Lower lobe of right lung (tissue), 2 donors: ENCODE measurements at regions not wholly inside any gene's neighbourhood (a gene's known extent, or its start where the extent isn't known, plus 50 kb on each side); places are given as distances from the start of the nearest gene placed in this dataset.

Source experiments
- ATAC-seq, 2 donors: fragments of 200-7000 bp; cut with Tn5 transposase; one replicate each; pipeline ENCODE4 v1.9.1; 2020 to 2022; ENCODE audit warnings: mild to moderate bottlenecking in 2 of 2, moderate library complexity in 2 of 2
- DNase-seq: peaks from one replicate; pipeline ENCODE4 v3.0.0-alpha.2; 2020
- H3K27ac ChIP-seq: fragments of 200-600 bp; one replicate; pipeline ENCODE4 v1.8.0; 2022
- H3K27me3 ChIP-seq: fragments of 200-600 bp; one replicate; pipeline ENCODE4 v1.8.0; 2022; ENCODE audit warnings: low read depth
- H3K36me3 ChIP-seq: fragments of 200-600 bp; one replicate; pipeline ENCODE4 v1.8.0; 2022; ENCODE audit warnings: mild to moderate bottlenecking
- H3K4me1 ChIP-seq: fragments of 200-600 bp; one replicate; pipeline ENCODE4 v1.8.0; 2022
- H3K4me3 ChIP-seq: fragments of 200-600 bp; one replicate; pipeline ENCODE4 v1.8.0; 2022; ENCODE audit warnings: mild to moderate bottlenecking
- H3K9me3 ChIP-seq: fragments of 200-600 bp; one replicate; pipeline ENCODE4 v1.8.0; 2022
- CTCF ChIP-seq: fragments of 200-600 bp; IDR thresholded peaks from one replicate; pipeline ENCODE4 v1.8.0; 2022; ENCODE audit warnings: antibody characterized with exemption, mild to moderate bottlenecking
- intact Hi-C: fragments of 100-400 bp; cut with DNase I; formaldehyde crosslinking; loops from one replicate; pipeline ENCODE4 v1.11.0; 2022
- donor health status: DM: no; HTN: yes; CAD: no; lungs with severe emphysema.

- Histone ChIP-seq H3K9me3 (no peaks in the 10 kb centered on the region), H3K27ac (no peak overlapping the region), H3K36me3 (no peaks in the 10 kb centered on the region), H3K27me3 (peaks cover 9% of the 10 kb centered on the region), H3K4me3 (no peak overlapping the region), H3K4me1 (peaks cover 5% of the 10 kb centered on the region)
- no peak for TF ChIP-seq CTCF
- intact Hi-C loops: no loop called here
- no peak for ATAC-seq
- DNase-seq: no peak
Measured at GRCh38 chr5:40080191-40080590, 599.5 kb upstream of the PTGER4 start.

GRCh38 chr5:40078898-40079575 is 600.7 kb upstream of the PTGER4 start:
- H3K36me3 ChIP-seq: no peaks in the 10 kb centered on the region
- TF ChIP-seq CTCF: no peak
- DNase-seq (no peak), ATAC-seq (peak; percentile 48 to 74)
- no peak overlapping the region for H3K4me3 ChIP-seq
- peaks cover 9% of the 10 kb centered on the region for H3K27me3 ChIP-seq
- intact Hi-C loops: no loop called here
- H3K9me3 ChIP-seq: no peaks in the 10 kb centered on the region
- H3K4me1 ChIP-seq: peaks cover 5% of the 10 kb centered on the region
- no peak overlapping the region for H3K27ac ChIP-seq

DNA sequence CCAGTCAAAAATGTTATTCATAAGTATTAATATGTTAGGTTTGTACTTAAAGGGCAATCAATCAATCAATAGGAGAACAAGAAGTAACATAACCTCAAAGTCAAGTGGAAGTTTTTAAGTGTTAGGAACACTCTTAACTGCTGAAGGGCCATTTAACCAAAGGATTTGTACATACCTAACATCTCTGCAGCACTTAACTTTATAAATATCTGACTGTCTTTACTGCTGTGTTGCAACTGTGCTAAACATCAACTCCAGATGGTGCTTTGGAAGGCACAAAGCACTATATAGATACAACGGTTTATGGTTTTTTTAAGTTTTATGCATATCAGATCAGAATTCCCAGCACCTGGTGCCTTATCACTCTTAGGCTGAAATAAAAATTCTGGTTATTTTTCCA is 604.9 kb upstream of the PTGER4 start:
- Histone ChIP-seq H3K27me3 (peaks cover 5% of the 10 kb centered on the region), H3K4me3 (no peak overlapping the region), H3K4me1 (peaks cover 5% of the 10 kb centered on the region), H3K27ac (no peak overlapping the region), H3K36me3 (no peaks in the 10 kb centered on the region), H3K9me3 (no peaks in the 10 kb centered on the region)
- no peak for DNase-seq
- intact Hi-C loops: no loop called here
- peak; percentile 72 to 83 for ATAC-seq
- no peak for TF ChIP-seq CTCF

GRCh38 chr5:40073927-40074326 is 605.8 kb upstream of the PTGER4 start:
- TF ChIP-seq CTCF: no peak
- DNase-seq: no peak
- peaks cover 5% of the 10 kb centered on the region for H3K27me3 ChIP-seq
- intact Hi-C loops: no loop called here
- no peak overlapping the region for H3K27ac ChIP-seq
- ATAC-seq: no peak
- no peaks in the 10 kb centered on the region for H3K9me3 ChIP-seq
- peaks cover 2% of the 10 kb centered on the region for H3K4me1 ChIP-seq
- H3K4me3 ChIP-seq: no peak overlapping the region
- H3K36me3 ChIP-seq: no peaks in the 10 kb centered on the region

DNA sequence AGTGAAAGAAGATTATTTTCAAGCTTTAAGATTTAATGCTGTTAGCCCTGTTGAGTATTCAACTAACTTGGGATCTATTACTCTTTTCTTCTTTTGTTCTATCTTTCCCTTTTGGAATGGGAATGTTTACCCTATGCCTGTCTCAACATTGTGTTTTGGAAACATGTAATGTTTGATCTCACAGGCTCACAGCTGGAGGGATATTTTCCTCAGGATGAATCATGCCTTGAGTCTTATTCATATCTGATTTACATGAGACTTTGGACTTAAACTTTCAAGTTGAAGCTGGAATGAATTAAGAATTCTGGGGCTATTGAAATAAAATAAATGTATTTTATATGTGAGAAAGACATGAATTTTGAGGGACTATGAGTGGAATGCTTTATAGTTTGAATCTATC is 607.8 kb upstream of the PTGER4 start:
- Histone ChIP-seq H3K27ac (no peak overlapping the region), H3K9me3 (no peaks in the 10 kb centered on the region), H3K4me1 (no peaks in the 10 kb centered on the region), H3K4me3 (no peak overlapping the region), H3K36me3 (no peaks in the 10 kb centered on the region), H3K27me3 (no peaks in the 10 kb centered on the region)
- TF ChIP-seq CTCF: no peak
- intact Hi-C loops: no loop called here
- DNase-seq: no peak
- no peak for ATAC-seq
